IPS DF 4.7 (cell line): ENCODE measurements at regions not wholly inside any gene's neighbourhood (a gene's known extent, or its start where the extent isn't known, plus 50 kb on each side); places are given as distances from the start of the nearest gene placed in this dataset.

Experiments used
- DNase-seq: peaks from one replicate; pipeline ENCODE4 v3.0.0-alpha.2; 2013; ENCODE audit warnings: low spot score; ENCODE audit errors: extremely low read depth

- DNase-seq: no peak
These were observed 498.2 kb upstream of the CITED2 start for GRCh38 chr6:139872665-139873064.

GRCh38 chr6:139871803-139872510, 497.5 kb upstream of the CITED2 start:
- DNase-seq: no peak

- DNase-seq: no peak
These were observed 496.8 kb upstream of the CITED2 start for GRCh38 chr6:139871165-139871710.

- no peak for DNase-seq
These were observed 494.1 kb upstream of the CITED2 start for GRCh38 chr6:139868576-139868975.

GRCh38 chr6:139863964-139864363, 489.5 kb upstream of the CITED2 start:
- no peak for DNase-seq

- no peak for DNase-seq
These were observed 488.9 kb upstream of the CITED2 start for GRCh38 chr6:139863346-139863745.

- no peak for DNase-seq
These were observed 487.9 kb upstream of the CITED2 start for GRCh38 chr6:139862311-139862710.

GRCh38 chr6:139860203-139860602, 485.8 kb upstream of the CITED2 start:
- no peak for DNase-seq

- DNase-seq: no peak
These were observed 484.0 kb upstream of the CITED2 start for GRCh38 chr6:139858429-139858828.

GRCh38 chr6:139857143-139857542, 482.7 kb upstream of the CITED2 start:
- no peak for DNase-seq

- no peak for DNase-seq
These were observed 482.1 kb upstream of the CITED2 start for GRCh38 chr6:139856562-139856961.

GRCh38 chr6:139855671-139856311, 481.3 kb upstream of the CITED2 start:
- DNase-seq: no peak

- no peak for DNase-seq
These were observed 479.0 kb upstream of the CITED2 start for GRCh38 chr6:139853302-139853992.

- DNase-seq: no peak
These were observed 478.2 kb upstream of the CITED2 start for GRCh38 chr6:139852488-139853140.

GRCh38 chr6:139852067-139852466, 477.6 kb upstream of the CITED2 start:
- DNase-seq: no peak

GRCh38 chr6:139851206-139851605, 476.8 kb upstream of the CITED2 start:
- no peak for DNase-seq

- no peak for DNase-seq
These were observed 476.1 kb upstream of the CITED2 start for GRCh38 chr6:139850512-139850911.

- DNase-seq: no peak
These were observed 473.0 kb upstream of the CITED2 start for GRCh38 chr6:139847457-139847813.

- DNase-seq: no peak
These were observed 472.3 kb upstream of the CITED2 start for GRCh38 chr6:139846538-139847456.

GRCh38 chr6:139844907-139845306, 470.5 kb upstream of the CITED2 start:
- no peak for DNase-seq

- no peak for DNase-seq
These were observed 467.4 kb upstream of the CITED2 start for GRCh38 chr6:139841794-139842215.
